Ishikawa (cell line): ENCODE measurements at regions not wholly inside any gene's neighbourhood (a gene's known extent, or its start where the extent isn't known, plus 50 kb on each side); places are given as distances from the start of the nearest gene placed in this dataset.

Source experiments
- EGR1 ChIP-seq: IDR thresholded peaks from 2 replicates; pipeline ENCODE4 v1.6.1; 2012
- EP300 ChIP-seq: IDR thresholded peaks from 2 replicates; pipeline ENCODE4 v1.6.1; 2012; ENCODE audit warnings: borderline replicate concordance
- TAF1 ChIP-seq: IDR thresholded peaks from 2 replicates; pipeline ENCODE4 v1.6.1; 2012; ENCODE audit warnings: low read depth, mild to moderate bottlenecking

- TF ChIP-seq TAF1 (no peak), EP300 (no peak), EGR1 (no peak)
These were observed 204.3 kb upstream of the RSPO3 start for GRCh38 chr6:126914172-126914571.
